Amygdala (tissue), 56 donors: ENCODE measurements at regions not wholly inside any gene's neighbourhood (a gene's known extent, or its start where the extent isn't known, plus 50 kb on each side); places are given as distances from the start of the nearest gene placed in this dataset.
"Not testable (repeated sequence)": the region's sequence is repeated elsewhere in the genome, so short reads cannot be mapped to it uniquely, and the experiment has no call there.

Experiments used
- DNase-seq, 56 donors: peaks; one replicate each; lab custom pipeline; 2025; lab: John Stamatoyannopoulos, UW

DNA sequence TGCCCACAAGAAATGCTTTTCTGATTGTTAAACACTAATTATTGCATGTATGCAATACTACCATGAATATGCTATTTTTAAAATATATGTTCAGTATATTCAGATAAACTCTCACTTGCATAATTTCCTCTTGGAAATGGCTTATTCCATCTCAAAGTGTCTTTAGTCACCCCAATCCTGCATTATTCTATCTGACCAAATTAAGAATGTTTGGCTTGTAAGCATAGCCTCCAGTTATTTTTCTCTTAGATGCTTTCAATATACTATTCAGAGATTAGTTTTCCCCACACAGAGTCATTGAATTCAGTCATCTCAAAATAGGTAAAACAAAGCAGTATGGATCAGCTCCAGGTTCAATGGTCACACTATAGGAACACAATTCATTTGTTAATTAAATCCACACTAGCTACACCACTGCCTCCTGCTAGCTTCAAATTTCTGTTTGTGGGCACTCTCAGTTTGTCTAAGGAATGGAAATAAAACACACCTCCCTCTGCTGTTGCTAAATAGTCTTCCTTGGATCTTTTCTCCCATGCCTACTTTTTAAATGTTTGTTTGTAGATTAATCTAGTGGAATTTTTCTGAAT lies 134.6 kb upstream of the TBCA start:
- DNase-seq = no peak

DNA sequence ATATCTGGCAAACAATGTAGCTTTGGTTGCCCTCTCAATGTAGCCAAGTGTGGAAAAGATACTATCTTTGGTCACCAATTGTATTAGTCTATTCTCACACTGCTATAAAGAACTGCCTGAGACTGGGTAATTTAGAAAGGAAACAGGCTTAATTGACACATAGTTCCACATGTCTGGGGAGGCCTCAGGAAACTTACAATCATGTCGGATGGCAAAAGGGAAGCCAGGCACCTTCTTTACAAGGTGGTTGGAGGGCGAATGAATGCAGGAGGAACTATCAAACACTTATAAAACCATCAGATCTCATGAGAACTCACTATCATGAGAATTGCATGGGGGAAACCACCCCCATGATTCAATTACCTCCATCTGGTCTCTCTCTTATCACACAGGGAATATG lies 133.1 kb upstream of the TBCA start:
- no peak for DNase-seq

DNA sequence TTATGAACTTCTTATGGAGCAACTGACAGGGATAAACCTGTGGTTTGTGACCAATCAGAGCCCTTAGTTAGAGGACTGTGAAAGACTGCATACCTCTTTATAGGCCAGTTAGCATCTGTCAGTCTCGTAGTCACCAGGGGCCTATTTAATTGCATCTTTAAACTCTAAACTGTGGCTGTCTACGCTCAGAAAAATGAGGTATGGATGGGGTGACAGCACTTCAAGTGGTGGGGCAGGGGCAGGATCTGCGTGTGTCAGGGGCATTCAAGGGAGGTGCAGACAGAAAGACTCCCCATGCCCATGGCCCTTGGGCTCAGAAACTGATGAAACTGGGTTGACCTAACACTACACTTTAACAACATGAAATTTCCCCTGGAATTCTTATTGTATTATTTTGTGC lies 132.6 kb upstream of the TBCA start:
- DNase-seq = no peak

DNA sequence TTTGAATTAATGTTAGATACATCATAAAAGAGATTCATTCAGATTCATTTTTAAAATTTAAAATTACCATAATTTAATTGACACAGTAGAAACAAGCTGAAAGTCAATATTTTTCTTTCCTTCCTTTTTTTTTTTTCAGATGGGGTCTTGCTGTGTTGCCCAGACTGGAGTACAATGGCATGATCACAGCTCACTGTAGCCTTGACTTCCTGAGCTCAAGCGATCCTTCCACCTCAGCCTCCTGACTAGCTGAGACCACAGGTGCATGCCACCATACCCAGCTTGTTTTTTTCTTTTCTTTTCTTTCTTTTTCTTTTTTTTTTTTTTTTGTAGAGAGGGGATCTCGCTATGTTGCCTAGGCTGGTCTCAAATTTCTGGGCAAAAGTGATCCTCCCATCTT lies 131.6 kb upstream of the TBCA start:
- DNase-seq = no peak

DNA sequence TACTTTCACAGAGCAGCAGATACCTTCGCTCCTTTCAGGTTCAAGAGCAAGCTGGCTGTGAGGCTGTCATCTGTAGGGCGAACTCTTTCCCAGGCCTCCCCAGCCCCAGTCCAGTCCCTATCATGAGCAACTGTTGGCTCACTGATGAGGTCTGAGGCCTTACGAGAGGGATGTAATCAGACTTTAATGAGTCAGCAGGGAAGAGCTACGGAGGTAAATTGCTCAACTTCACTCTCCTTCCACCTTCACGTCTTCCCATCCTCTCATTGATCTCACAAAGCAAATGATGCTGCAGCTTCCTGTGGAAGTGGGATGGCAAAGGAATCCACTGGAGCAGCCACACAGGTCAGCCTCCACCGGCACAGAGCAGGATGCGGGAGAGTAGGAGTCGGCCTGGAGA lies 130.7 kb upstream of the TBCA start:
- DNase-seq = no peak

DNA sequence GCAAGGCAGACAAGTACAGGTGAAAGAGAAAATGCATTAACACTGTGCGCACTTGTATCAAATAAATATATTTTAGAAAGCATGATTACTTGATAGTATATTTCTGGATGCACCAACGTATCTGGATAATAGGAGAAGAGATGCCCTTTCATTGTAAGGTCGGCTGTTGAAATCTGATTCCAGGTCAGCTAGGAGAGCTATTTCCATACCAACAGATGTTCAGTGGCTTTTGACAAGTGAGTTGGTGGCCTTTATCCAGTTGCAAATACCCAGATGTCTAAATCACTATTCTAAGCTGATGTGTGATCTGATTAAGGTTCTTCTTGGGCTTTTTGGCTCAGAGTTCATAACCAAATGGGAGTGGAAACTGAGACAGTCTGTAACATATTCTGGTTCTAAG lies 128.2 kb upstream of the TBCA start:
- DNase-seq = no peak

DNA sequence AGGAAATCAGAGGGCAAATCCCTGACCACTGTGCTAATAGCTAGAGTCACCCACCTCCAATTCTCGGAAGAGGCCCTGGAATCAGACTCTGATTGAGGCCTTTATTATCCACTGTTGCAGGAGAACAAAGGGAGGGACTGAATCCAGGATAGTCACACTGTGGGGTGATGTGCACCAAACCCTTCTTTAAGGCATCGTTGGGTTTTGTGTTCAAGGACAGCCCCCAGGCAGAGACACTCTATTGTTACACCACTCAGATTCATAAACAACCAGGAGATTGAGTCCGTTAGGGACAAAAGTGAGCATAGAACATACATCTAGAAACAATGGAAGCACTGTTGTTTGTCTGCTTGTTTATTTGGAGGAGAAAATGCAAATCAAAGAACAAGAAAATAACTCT lies 124.6 kb upstream of the TBCA start:
- DNase-seq = peak in 42 of 56 donors; percentile 1 to 80 (median 40)

DNA sequence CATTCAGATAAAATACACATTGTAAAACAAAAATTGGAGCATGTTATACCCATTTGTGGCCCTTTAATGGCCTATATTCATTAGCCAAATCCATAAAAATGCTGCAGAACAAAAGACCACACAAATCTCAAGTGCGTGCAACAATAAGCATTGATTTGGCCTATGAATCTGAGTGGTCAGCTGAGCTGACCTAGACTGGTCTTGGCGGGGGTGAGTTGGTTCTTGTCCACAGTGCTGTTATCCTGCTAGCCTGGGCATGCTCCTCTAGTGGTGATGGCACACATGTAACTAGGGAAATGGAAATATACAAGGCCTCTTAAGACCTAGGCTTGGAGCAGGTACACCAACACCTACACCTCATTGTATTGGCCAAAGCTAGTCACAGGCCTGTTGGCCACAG lies 122.2 kb upstream of the TBCA start:
- DNase-seq = peak in 53 of 56 donors; percentile 3 to 85 (median 54)

DNA sequence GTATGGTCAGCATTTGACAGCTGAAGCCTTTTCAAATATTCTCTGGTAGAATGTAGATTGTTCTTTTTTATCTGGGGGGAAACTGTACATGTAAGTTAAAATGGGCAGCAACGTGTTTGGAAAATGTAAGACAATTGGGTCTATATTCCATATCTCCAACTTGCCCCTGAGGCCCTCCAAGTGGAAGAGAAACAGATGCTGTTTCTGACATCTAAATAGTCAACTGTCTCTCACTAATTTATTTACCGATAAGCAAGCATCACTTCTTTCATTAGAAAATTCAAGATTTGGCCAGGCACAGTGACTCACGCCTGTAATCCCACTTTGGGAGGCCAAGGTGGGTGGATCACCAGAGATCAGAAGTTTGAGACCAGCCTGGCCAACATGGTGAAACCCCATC lies 120.2 kb upstream of the TBCA start:
- DNase-seq = no peak

DNA sequence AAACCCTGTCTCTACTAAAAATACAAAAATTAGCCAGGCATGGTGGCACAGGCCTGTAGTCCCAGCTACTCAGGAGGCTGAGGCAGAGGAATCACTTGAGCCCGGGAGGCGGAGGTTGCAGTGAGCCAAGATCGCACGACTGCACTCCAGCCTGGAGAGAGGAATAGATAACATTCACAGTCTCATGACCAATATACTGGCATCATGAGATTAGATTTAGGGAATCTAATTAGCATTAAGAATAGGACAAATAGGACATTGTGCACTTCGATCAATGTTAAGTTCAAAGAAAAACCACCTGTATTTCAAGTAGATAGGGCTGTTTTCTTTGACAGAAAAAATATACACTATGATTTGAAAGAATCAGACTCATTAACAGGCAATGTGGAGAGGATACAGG lies 118.0 kb upstream of the TBCA start:
- not testable (repeated sequence) for DNase-seq

DNA sequence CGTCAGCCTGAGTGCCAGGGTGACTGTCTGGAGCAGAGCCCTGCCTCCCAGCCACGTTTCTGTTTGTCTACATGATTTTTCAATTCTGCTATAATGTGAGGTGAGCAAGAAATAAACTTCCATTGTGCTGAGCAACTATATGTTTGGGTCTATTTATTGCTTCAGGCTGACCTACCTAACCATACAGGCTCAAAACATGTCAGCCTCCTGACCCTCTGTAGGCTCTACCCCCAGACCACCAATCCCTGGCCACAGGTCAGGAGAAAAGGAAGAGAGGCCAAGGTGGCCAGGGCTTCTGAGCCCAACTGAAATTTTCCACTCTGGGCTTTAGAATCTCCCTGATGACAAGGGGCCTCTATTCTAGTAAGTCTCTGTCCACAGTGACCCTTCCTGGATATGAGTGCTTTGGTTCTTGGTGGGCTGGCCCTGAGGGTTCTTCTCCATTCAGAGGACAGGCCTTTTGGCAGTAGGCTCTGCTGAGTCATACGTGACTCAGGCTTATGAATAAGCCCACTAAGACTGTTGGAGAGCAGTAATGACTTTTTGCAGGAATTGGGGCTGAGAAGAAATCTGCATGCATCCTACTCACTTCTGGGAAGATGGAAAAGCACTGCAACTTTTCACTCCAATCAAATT lies 117.2 kb upstream of the TBCA start:
- peak in 15 of 56 donors; percentile 2 to 66 (median 30) for DNase-seq

DNA sequence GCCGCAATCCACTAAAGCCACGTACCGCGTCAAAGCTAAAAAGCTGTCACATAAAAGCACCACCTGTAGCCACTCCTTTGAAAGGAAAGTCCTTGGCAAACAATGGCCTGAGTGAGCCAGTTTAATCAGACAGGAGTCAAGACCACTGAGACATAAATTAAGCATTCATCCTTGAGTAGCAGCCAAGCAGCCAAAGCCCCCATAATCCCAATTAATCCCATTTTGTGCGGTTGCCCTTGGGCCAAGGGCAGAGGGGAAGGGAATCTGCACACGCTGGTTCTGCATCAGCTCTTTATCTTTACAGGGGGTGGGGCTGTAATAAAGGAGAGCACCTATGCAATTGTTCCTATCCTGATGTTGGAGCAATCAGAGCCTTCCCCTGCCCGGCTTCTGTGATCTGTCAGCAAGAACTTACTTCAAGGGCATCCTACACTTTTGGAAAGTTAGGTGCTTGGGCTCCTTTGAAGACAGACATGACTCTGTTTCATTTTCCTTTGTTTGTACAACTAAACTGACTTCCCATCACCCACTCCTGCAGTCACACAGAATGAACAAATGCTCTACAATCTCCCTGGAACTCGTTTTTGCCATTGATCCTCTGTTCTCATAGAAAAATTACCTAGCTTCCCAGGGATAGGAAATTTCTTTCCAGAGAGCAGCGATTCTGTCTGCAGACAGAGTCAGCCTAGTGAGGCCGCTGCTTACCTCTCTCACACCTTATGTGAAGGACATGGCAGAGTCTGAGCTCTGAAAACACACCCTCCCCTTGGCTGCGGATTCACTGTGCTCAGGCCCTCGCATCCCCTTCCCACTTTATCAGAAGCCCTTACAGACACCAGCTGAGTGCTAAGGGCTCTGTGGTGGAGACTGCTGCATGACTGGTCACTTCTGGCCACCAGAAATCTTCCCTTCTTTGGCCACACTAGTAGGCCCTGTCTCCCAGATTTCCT lies 116.2 kb upstream of the TBCA start:
- DNase-seq = no peak

DNA sequence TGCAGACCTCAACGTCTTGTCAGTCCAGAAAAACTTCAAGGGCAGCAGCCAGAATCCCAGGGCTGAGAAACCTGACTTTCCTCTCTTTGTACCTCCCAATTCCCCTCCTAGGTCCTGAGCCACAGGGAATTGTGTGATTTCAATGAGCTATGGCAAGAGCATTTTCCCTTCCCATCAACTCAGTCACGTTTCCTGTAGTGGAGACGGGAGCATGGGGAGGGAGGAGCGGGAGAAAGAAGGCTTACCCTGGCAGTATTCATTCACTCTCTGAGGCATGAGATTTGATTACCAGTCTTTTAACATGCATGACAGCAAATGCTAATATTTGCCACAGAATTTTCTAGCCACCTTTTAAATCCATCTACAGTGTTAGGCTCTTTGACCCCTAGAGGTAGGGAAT lies 109.4 kb upstream of the TBCA start:
- no peak for DNase-seq

DNA sequence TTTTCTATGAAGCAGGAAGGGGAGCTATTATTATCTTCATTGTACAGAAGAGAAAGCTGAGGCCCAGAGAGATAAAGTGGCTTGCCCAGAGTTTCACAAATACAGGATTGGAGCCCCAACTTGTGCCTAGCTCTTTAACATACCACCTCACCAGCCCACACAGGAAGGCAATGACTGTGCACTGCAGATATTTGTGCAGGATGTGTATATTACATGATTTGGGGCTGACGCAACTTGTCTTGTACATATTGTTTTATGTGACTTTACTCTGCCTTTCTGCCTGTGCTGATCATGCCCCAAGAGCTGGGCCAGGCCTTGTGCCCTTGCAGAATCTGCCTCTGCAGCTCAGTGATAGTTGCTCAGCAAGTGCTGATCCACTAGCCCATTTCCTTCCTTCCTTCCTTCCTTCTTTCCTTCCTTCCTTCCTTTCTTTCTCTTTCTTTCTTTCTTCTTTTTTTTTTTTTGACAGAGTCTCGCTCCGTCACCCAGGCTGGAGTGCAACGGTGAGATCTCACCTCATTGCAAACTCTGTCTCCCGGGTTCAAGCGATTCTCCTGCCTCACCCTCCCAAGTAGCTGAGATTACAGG lies 106.6 kb upstream of the TBCA start:
- no peak for DNase-seq

DNA sequence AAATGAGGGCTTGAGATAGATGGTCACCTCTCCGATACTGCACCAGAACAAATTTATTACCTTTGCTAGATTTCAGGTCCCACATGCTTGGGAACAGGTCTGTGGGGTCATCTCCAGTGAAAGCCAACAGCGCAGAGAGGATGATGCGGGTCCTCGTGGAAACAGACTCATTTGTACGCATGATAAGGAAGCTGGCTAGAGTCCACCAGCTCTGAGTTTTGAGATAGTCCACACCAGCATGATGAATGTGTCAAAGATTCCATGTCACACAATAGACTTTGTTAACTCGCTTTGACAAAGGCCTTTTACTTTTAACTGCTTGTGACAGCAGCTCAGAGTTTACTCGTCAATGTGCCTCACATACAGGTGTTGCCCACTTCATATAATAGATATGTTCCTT lies 105.4 kb upstream of the TBCA start:
- DNase-seq = peak in 1 of 56 donors; percentile 9

DNA sequence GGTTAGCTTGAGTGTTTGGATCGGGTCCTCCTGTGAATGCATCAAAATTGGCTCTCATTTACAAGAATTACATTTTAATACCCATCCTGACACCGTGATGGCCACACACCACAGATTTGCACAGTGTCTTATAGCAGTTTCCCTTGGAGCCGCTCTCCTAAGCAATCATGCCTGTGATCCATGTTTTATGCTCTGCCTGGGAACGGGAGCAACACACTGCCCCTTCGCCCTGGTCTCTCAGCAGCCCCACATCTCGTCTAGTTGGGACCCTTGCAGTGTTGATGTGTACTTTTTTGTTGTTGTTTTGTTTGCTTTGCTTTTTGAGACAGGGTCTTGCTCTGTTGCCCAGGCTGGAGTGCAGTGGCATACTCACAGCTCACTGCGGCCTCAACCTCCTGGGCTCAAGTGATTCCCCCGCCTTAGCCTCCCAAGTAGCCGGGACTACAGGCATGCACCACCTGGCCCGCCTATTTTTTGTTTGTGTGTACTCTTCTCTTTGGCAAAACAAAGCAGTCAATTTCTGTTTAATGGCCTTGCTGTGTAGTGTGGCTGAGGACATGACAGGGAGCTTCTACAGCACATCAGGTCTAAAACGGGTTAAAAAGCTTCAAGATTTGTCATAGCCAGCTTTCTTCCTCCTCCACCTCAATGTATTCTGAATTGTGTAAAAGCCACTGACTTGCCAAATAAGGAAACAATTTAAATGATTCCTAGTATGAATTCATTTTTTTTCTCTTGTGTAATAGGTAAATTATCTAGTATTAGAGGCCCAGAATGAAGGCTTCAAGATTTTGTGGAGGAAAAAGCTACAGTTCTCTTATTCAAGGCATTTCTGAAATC lies 101.6 kb upstream of the TBCA start:
- no peak for DNase-seq

DNA sequence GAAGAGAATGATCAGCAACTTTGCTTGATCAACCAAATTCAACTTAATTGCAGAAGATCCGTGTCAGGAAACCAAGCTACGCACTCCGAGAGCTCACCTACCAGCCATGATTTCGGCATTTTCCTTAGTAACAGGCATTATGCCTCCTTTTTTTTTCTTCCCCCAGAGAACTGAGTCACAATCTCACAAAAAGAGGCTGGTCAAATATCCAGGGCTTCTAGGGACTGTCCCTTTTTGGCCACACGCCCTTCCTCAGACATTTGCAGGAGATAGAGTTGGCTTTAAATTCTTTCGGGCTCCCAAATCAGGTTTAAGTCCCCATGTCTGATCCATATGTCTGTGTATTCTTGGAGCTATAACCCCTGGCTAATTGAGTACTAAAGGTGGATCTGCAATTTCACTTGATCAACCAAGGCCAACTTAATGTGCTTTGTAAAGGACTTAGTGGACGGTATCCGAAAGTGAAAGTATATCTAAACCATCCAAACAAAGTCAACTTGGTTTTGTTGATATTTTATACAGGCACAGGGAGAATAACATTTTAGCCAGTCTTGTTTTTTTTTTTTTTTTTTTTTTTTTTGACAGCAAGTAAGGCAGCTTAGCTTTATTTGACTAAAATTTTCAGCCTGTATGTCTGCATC lies 100.8 kb upstream of the TBCA start:
- DNase-seq = no peak

DNA sequence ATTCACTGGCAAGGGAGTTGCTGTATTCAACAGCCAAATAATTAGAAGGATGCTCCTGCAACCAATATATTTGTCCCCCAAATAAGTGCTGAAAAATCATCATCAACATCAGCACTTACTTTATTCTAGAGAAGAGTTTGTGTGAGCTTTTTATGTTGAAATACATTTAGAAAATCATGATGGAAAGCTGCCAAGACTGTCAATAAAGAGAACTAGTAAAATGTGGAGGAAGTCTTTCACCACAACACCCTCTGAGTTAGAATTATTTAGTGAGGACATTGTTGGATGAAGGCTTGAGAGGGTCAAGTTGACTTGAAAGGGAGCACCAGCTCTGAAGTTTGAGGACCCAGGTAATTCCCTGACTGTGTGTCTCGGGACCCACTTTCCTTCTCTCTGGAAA lies 100.2 kb upstream of the TBCA start:
- DNase-seq = no peak

DNA sequence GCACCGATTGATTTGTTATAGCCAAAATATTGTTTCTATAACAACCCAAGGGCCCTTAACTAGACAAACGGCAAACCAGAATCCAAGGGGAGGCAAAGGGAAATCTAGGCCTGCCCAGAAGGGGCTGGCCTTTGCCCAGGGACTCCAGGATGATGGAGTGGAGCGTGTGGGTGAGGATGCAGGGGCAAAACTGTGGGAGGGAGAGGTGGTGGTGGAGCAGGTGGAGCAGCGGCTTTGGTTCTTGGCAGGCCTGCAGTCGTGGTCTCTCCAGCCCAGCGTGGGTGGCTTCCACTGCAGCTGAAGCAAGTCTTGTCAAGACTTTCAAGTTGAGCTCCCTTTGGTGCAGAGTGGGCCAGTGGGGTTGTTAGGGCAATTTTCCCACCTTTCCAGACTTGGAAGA lies 98.6 kb upstream of the TBCA start:
- no peak for DNase-seq

DNA sequence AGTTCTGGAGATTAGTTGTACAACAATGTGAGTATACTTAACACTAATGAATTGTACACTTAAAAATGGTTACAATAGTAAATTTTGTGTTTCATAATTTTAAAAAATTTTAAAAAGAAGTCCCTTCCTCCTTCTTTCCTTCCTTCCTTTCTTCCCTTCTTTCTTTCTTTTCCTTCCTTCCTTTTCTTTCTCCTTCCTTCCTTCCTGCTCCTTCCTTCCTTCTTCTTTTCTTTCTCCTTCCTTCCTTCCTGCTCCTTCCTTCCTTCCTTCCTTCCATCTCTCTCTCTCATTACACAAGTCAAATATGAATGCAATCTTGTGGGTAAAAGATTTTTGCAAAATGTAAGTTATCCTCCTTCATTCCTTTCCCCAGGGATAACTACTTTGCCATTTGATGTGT lies 97.1 kb upstream of the TBCA start:
- DNase-seq = no peak
